Activated CD8-positive, alpha-beta memory T cell treated with anti-CD3 and anti-CD28 coated beads, Interleukin-2, amount 10 ng/mL, durations not matched to agents 7 days and 5 days (primary cell): ENCODE measurements at regions not wholly inside any gene's neighbourhood (a gene's known extent, or its start where the extent isn't known, plus 50 kb on each side); places are given as distances from the start of the nearest gene placed in this dataset.

ENCODE experiments used
- ATAC-seq: fragments of 150-1000 bp; cut with Tn5 transposase; one replicate; pipeline ENCODE4 v1.10.0; 2021; ENCODE audit warnings: moderate library complexity
- CTCF ChIA-PET: fragments of 350-600 bp; sonication (Branson Sonifier 250); formaldehyde crosslinking; loops from one replicate; lab custom pipeline; 2021; ENCODE audit warnings: antibody characterized with exemption; lab: Charles Lee
- DNase-seq: peaks from one replicate; pipeline ENCODE4 v3.0.0-alpha.2; 2020
- H3K27ac Mint-ChIP-seq: one replicate; pipeline ENCODE4 v1.8.0; 2021; ENCODE audit warnings: mild to moderate bottlenecking, mixed read lengths
- H3K27me3 Mint-ChIP-seq: one replicate; pipeline ENCODE4 v1.8.0; 2021; ENCODE audit warnings: mixed read lengths
- H3K36me3 Mint-ChIP-seq: one replicate; pipeline ENCODE4 v1.8.0; 2021; ENCODE audit warnings: mild to moderate bottlenecking, mixed read lengths
- H3K4me1 Mint-ChIP-seq: one replicate; pipeline ENCODE4 v1.8.0; 2021; ENCODE audit warnings: mixed read lengths
- H3K4me3 Mint-ChIP-seq: one replicate; pipeline ENCODE4 v1.8.0; 2021; ENCODE audit warnings: mild to moderate bottlenecking, moderate library complexity, mixed read lengths
- H3K9me3 Mint-ChIP-seq: one replicate; pipeline ENCODE4 v1.8.0; 2022; ENCODE audit warnings: low read depth, mixed read lengths

- Mint-ChIP-seq H3K9me3 (peaks cover 2% of the 10 kb centered on the region), H3K27ac (no peak overlapping the region)
These were observed 403.5 kb upstream of the IRX4 start for GRCh38 chr5:2286250-2286649.

GRCh38 chr5:2284678-2285077, 402.0 kb upstream of the IRX4 start:
- ATAC-seq (no peak), DNase-seq (no peak)
- CTCF ChIA-PET, result no interaction called here
- Mint-ChIP-seq H3K27ac (no peak overlapping the region), H3K4me1 (no peaks in the 10 kb centered on the region), H3K27me3 (no peaks in the 10 kb centered on the region), H3K4me3 (no peak overlapping the region), H3K36me3 (no peaks in the 10 kb centered on the region), H3K9me3 (peaks cover 2% of the 10 kb centered on the region)

More at GRCh38 chr5:2286250-2286649, 403.5 kb upstream of the IRX4 start:
- Mint-ChIP-seq H3K4me1 (no peaks in the 10 kb centered on the region), H3K4me3 (no peak overlapping the region), H3K36me3 (no peaks in the 10 kb centered on the region), H3K27me3 (no peaks in the 10 kb centered on the region)
- no peak for ATAC-seq
- no peak for DNase-seq
- CTCF ChIA-PET, result no interaction called here

GRCh38 chr5:2283481-2284045, 400.8 kb upstream of the IRX4 start:
- H3K36me3 Mint-ChIP-seq, result no peaks in the 10 kb centered on the region
- H3K27ac Mint-ChIP-seq, result no peak overlapping the region
- H3K27me3 Mint-ChIP-seq, result no peaks in the 10 kb centered on the region
- no peak for DNase-seq
- no peak for ATAC-seq
- CTCF ChIA-PET, result no interaction called here
- H3K4me1 Mint-ChIP-seq, result no peaks in the 10 kb centered on the region
- peaks cover 2% of the 10 kb centered on the region for H3K9me3 Mint-ChIP-seq
- H3K4me3 Mint-ChIP-seq, result no peak overlapping the region

- Mint-ChIP-seq H3K9me3 (peaks cover 2% of the 10 kb centered on the region), H3K27me3 (no peaks in the 10 kb centered on the region), H3K27ac (no peak overlapping the region), H3K36me3 (no peaks in the 10 kb centered on the region), H3K4me3 (no peak overlapping the region), H3K4me1 (no peaks in the 10 kb centered on the region)
- ATAC-seq (no peak), DNase-seq (no peak)
- CTCF ChIA-PET, result no interaction called here
These were observed 400.2 kb upstream of the IRX4 start for GRCh38 chr5:2282893-2283292.

GRCh38 chr5:2282034-2282690, 399.4 kb upstream of the IRX4 start:
- H3K9me3 Mint-ChIP-seq, result peaks cover 2% of the 10 kb centered on the region
- no peaks in the 10 kb centered on the region for H3K27me3 Mint-ChIP-seq
- H3K4me1 Mint-ChIP-seq, result no peaks in the 10 kb centered on the region
- H3K27ac Mint-ChIP-seq, result no peak overlapping the region
- no peak for ATAC-seq
- H3K4me3 Mint-ChIP-seq, result no peak overlapping the region
- DNase-seq, result no peak
- no peaks in the 10 kb centered on the region for H3K36me3 Mint-ChIP-seq
- CTCF ChIA-PET, result no interaction called here

GRCh38 chr5:2281446-2281845, 398.7 kb upstream of the IRX4 start:
- DNase-seq, result no peak
- Mint-ChIP-seq H3K9me3 (peaks cover 2% of the 10 kb centered on the region), H3K4me3 (no peak overlapping the region), H3K4me1 (no peaks in the 10 kb centered on the region), H3K36me3 (no peaks in the 10 kb centered on the region), H3K27ac (no peak overlapping the region), H3K27me3 (no peaks in the 10 kb centered on the region)
- ATAC-seq, result no peak
- CTCF ChIA-PET, result no interaction called here

- CTCF ChIA-PET, result no interaction called here
- Mint-ChIP-seq H3K27me3 (no peaks in the 10 kb centered on the region), H3K4me3 (no peak overlapping the region), H3K27ac (no peak overlapping the region), H3K4me1 (no peaks in the 10 kb centered on the region), H3K36me3 (no peaks in the 10 kb centered on the region), H3K9me3 (peaks cover 2% of the 10 kb centered on the region)
- no peak for DNase-seq
- ATAC-seq, result no peak
These were observed 397.6 kb upstream of the IRX4 start for GRCh38 chr5:2280318-2280717.

- Mint-ChIP-seq H3K4me3 (no peak overlapping the region), H3K27me3 (no peaks in the 10 kb centered on the region), H3K27ac (no peak overlapping the region), H3K36me3 (no peaks in the 10 kb centered on the region), H3K9me3 (peaks cover 2% of the 10 kb centered on the region), H3K4me1 (no peaks in the 10 kb centered on the region)
- CTCF ChIA-PET, result no interaction called here
- no peak for DNase-seq
- no peak for ATAC-seq
These were observed 396.2 kb upstream of the IRX4 start for GRCh38 chr5:2278825-2279456.

GRCh38 chr5:2277886-2278285, 395.2 kb upstream of the IRX4 start:
- Mint-ChIP-seq H3K27ac (no peak overlapping the region), H3K36me3 (no peaks in the 10 kb centered on the region), H3K27me3 (no peaks in the 10 kb centered on the region), H3K4me3 (no peak overlapping the region), H3K9me3 (no peaks in the 10 kb centered on the region), H3K4me1 (no peaks in the 10 kb centered on the region)
- DNase-seq (no peak), ATAC-seq (no peak)
- CTCF ChIA-PET, result no interaction called here

GRCh38 chr5:2276101-2276500, 393.4 kb upstream of the IRX4 start:
- H3K9me3 Mint-ChIP-seq, result no peaks in the 10 kb centered on the region
- no peak for DNase-seq
- no peaks in the 10 kb centered on the region for H3K4me1 Mint-ChIP-seq
- CTCF ChIA-PET, result no interaction called here
- no peaks in the 10 kb centered on the region for H3K36me3 Mint-ChIP-seq
- no peak overlapping the region for H3K4me3 Mint-ChIP-seq
- H3K27ac Mint-ChIP-seq, result no peak overlapping the region
- no peaks in the 10 kb centered on the region for H3K27me3 Mint-ChIP-seq
- no peak for ATAC-seq

- DNase-seq, result no peak
- no peak overlapping the region for H3K27ac Mint-ChIP-seq
- H3K9me3 Mint-ChIP-seq, result no peaks in the 10 kb centered on the region
- H3K27me3 Mint-ChIP-seq, result no peaks in the 10 kb centered on the region
- CTCF ChIA-PET, result no interaction called here
- ATAC-seq, result no peak
- no peak overlapping the region for H3K4me3 Mint-ChIP-seq
- H3K36me3 Mint-ChIP-seq, result no peaks in the 10 kb centered on the region
- no peaks in the 10 kb centered on the region for H3K4me1 Mint-ChIP-seq
These were observed 390.0 kb upstream of the IRX4 start for GRCh38 chr5:2272755-2273154.

- no peaks in the 10 kb centered on the region for H3K9me3 Mint-ChIP-seq
- no peak for ATAC-seq
- H3K27ac Mint-ChIP-seq, result no peak overlapping the region
- H3K27me3 Mint-ChIP-seq, result no peaks in the 10 kb centered on the region
- no peaks in the 10 kb centered on the region for H3K36me3 Mint-ChIP-seq
- no peak overlapping the region for H3K4me3 Mint-ChIP-seq
- CTCF ChIA-PET, result no interaction called here
- no peaks in the 10 kb centered on the region for H3K4me1 Mint-ChIP-seq
- DNase-seq, result no peak
These were observed 389.3 kb upstream of the IRX4 start for GRCh38 chr5:2272039-2272438.

GRCh38 chr5:2271316-2271715, 388.6 kb upstream of the IRX4 start:
- no peaks in the 10 kb centered on the region for H3K9me3 Mint-ChIP-seq

GRCh38 chr5:2270467-2270866, 387.7 kb upstream of the IRX4 start:
- no peaks in the 10 kb centered on the region for H3K4me1 Mint-ChIP-seq
- H3K27ac Mint-ChIP-seq, result no peak overlapping the region
- no peak for DNase-seq
- H3K9me3 Mint-ChIP-seq, result no peaks in the 10 kb centered on the region
- no peak for ATAC-seq
- H3K36me3 Mint-ChIP-seq, result no peaks in the 10 kb centered on the region
- CTCF ChIA-PET, result no interaction called here
- no peaks in the 10 kb centered on the region for H3K27me3 Mint-ChIP-seq
- H3K4me3 Mint-ChIP-seq, result no peak overlapping the region

More at GRCh38 chr5:2271316-2271715, 388.6 kb upstream of the IRX4 start:
- Mint-ChIP-seq H3K4me3 (no peak overlapping the region), H3K27ac (no peak overlapping the region), H3K36me3 (no peaks in the 10 kb centered on the region), H3K27me3 (no peaks in the 10 kb centered on the region), H3K4me1 (no peaks in the 10 kb centered on the region)
- DNase-seq (no peak), ATAC-seq (no peak)
- CTCF ChIA-PET, result no interaction called here
